G401 (cell line): ENCODE measurements at regions not wholly inside any gene's neighbourhood (a gene's known extent, or its start where the extent isn't known, plus 50 kb on each side); places are given as distances from the start of the nearest gene placed in this dataset.
"Not testable (repeated sequence)": the region's sequence is repeated elsewhere in the genome, so short reads cannot be mapped to it uniquely, and the experiment has no call there.

Source experiments
- DNase-seq: peaks from one replicate; pipeline ENCODE4 v3.0.0-alpha.2; 2015; ENCODE audit warnings: low spot score
- in situ Hi-C: cut with HindIII; loops from 2 replicates; pipeline ENCODE4 v1.10.0; 2016; ENCODE audit warnings: low sequenced_read_pairs, mixed read lengths

DNA sequence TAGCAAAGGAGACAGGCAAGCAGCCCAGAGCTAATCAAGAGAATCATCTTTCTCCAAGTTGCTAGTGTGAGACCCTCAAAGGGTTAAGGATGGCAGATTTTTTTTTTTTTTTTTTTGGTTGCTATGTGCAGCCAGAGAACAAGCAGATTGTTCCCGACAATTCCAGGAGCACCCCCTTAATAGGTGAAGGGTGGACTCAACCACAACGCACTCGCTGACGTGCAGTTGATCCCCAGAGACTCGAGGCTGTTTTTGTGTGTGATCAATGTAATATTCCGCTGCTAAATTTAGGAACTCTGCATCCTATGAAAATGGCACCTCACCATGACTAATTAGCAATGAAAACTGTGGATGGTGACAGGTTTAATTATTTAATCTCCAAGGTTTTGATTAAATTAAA, 789.0 kb downstream of the KCNA4 start:
- DNase-seq = no peak
- in situ Hi-C loops = no loop called here

DNA sequence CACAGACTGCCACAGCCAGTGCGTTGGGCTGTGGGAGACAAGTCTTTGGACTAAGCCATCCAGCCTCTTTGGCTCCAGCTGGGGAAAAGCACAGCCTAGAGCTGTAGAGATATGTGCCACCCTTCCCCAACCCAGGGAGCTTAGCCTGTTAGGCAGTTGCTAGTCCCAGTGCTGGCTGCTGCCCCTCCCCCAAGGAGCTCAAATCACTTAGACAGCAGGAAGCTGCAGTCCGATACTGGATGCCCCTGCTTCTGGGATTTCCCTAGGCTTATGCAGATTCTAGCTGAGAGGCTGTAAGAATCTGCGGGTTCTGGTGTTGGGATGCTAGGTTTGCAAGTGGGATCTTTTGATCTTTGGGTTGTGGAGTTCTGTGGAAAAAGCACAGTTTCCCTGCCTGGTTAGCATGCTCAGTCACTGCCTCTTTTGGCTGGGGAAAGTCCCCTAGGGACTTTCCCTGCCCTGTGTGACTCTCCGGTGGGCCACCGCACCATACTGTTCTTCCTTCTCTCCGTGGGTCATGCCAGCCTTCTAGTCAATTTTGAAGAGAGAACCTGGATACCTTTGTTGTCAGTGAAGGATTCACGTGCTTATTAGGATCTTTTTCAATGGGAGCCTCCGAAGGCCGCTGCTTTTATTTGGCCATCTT, 792.0 kb downstream of the KCNA4 start:
- no peak for DNase-seq
- in situ Hi-C loops = no loop called here

DNA sequence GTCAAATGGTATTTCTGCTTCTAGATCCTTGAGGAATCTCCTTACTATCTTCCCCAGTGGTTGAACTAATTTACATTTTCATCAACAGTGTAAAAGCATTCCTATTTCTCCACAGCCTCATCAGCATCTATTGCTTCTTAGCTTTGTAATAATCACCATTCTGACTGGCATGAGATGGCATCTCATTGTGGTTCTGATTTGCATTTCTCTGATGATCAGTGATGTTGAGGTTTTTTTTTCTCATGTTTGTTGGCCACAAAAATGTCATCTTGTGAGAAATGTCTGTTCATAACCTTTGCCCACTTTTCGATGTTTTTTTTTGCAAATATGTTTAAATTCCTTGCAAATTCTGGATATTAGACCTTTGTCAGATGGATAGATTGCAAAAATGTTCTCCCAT, 797.3 kb downstream of the KCNA4 start:
- in situ Hi-C loops, DNase-seq: not testable (repeated sequence)

DNA sequence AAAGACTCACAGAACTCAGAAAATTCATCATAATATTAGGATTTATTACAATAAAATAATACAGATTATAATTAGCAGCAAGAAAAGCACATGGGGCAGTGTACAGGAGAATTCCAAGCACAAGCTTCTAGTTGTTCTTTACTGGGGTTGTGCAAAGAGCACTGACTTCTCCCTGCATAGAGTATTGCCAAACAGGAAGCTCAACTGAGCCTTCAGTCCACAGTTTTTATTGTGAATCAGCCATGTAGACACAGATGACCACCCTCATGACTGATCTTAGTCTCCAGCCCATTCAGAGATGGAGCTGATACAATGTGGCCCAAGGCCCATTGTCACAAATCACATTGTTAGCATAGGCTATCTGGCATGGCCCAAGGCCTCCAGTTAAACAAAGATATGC, 798.9 kb downstream of the KCNA4 start:
- no peak for DNase-seq

DNA sequence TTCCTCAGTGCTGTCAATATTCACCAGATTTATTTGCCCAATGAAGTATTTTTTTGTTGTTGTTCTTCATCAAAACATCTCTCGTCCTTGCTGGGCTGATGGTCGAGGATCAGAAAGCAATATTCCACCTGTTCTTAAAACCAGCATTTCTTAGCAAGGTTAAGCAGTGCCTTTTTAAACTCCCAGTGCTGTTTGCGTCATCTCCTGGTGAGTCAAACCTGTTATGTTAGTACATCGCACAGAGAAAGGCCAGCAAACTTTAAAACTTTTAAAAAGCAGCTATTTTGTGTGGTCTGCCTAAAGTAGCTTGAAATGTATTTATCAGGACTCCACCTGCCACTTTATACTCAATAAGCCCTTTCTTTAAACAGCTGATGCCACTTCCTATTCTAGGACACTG, 802.0 kb downstream of the KCNA4 start:
- in situ Hi-C loops = no loop called here
- no peak for DNase-seq

More for the DNA sequence above, 798.9 kb downstream of the KCNA4 start:
- in situ Hi-C loops = no loop called here

DNA sequence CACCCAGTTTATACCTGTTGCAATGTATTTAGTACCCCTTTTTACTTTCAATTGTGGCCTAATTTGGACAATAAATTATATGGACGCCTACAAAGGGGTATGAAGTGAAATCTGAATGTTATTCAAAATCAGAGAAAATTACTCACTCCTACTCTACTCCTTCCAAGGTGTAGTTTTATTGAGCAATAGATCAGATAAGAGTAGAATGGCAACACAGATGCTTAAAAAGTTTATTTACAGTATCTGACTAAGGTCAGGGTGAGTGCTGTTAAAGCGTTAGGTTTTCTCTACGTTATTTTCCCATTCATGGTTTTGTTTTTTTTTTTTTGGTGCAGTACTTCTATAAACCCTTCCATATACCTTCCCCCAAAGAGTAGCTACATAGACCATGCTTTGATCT, 805.6 kb downstream of the KCNA4 start:
- DNase-seq = no peak
- in situ Hi-C loops = no loop called here

DNA sequence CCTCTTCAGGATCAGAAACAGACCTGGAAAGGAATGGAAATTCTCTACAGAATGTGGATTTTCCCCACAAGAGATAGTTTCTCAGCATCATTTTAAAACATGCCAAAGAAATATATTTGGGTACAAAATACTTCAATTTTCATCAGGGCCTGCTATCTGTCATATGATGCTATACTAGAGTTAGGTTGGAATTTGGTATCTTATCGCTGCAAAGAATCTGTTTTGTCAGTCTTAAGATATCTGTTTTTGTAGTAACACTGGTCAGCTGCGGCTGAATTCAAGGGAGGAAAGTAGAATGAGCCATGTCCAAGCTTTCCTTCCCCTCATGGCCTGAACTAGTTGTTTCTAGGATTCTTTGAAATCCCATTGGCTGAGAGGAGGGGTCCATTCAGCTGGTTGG, 806.4 kb downstream of the KCNA4 start:
- in situ Hi-C loops = no loop called here
- DNase-seq = no peak

DNA sequence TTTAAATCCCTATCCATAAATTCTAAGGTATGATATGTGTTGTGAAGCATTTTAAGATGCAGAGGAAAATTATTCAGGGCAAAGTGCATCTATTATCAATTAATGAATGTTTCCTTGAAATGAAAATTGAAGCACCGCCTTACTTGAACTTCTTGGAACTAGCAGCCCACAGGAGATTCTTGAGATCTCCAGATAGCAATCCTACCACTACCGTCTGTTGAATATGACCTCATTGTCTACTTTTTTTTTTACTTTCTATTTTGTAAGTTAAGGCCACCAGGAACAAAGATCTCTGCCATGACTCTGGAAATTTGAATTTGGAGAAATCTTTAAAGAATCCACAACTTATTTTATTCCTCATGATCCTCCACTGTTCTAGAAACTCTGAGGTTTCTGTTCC, 808.7 kb downstream of the KCNA4 start:
- in situ Hi-C loops = no loop called here
- no peak for DNase-seq

DNA sequence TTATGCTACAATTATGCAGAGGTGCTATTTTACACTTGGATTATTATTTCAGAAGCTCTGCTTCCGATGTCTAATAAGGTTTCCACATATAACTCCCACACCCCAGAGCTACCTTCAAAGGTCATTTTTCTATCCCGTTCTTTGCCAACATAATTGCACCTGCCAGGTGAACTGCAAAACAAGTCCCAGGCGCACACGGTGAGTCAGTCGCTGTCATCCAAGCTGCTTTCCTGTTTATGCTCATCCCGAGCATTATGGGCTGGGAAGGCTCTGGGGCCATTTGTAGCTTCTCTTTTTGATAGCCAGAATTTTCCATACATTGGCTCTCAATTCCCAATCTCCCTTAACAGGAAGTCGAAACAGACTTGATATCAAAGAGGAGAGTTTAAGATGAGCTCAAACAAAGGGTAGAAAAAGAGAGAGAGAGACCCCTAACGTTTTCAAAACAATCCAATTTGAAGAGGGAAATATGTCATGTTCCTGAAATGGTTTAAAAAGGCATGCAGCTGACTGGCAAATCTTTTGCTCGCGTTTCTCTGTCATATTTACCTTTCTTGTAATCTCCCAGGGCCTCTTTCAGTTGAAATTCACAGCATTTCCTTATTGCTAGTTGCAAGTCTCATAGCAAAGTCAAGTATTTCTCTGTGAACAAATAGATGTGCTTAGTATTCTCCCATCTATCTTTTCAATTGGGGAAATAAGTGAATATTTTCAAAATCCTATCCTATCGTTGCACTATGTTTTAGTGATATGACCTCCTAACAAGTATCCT, 815.9 kb downstream of the KCNA4 start:
- in situ Hi-C loops = no loop called here
- DNase-seq = no peak

DNA sequence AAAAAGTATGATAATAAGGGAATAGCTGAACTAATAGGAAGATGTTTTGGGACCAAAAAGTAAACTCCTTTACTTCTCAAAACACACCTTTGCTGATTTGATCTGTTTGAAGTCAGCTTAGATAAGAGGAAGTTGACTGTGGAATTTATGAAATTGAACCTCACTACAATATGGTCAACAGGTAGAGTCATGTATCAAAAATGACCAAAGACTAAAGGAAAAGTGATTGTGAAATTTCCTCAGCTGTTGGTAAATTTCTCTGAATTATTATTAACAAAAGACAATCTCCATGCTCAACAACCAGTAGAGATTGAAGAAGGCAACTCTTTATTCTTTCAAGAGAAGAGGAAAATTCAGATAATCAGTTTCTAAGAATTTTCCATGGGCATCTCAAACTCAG, 826.5 kb downstream of the KCNA4 start:
- DNase-seq = no peak
- in situ Hi-C loops = no loop called here

DNA sequence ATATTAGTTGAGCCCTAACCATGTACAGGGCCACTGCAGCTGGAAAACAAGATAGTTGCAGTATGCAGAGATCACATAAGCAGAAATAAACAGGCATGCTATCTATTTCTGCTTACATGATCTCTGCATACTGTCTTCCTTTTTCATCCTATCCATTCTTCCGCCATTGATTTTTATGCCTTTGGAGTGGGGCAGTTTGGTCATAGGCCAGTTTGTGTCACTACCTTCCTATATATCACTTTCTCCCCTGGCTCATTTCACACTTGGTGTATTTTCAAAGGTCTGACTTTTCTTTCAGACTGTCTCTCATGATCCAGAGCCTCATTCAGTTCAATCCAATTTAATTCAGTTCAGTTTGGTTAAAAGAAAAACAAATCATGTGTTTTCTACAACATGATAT, 829.6 kb downstream of the KCNA4 start:
- DNase-seq = no peak
- in situ Hi-C loops = no loop called here

DNA sequence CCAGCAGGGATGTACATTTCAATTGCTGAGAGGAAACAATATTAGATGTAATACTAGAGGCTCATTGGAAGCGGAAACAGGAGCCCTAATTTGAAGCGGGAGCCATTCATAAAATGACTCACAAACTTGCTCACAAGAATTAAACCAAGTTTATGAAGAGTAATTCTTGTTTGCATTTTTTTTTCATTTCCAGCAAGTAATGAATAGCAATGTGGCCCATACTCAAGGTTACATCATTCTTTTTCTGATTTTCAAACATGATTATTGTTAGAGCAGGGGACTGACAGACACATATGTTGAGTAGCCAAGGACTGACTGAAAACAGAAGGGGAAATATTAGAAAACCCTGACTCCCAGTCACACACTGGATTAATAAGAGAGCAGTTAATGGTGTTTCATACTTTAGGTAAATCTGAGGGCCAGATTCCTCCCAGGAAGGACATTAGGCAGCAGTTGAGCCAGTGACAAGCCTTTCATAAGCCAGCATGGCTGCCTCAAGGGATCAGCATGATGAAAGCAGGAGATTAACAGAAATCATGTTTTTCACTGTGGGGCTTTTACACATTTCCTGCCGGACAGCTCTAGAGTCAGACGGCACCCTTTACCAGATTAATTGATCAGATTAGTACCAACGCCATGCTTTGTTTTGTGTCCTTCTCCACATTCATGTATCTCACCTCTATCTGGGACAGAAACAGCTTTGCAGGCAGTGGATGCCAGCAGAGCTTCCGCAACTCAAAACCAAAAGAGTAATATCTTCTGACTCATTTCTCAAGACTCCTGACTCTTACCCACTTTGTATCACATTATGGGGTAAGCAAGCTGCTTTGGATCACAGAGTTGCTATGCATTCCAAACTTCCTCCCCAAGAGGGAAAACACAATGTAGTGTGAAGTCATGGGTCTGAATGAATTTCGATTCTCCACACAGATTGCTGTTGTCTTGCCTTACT, 831.6 kb downstream of the KCNA4 start:
- DNase-seq = no peak
- in situ Hi-C loops = no loop called here

DNA sequence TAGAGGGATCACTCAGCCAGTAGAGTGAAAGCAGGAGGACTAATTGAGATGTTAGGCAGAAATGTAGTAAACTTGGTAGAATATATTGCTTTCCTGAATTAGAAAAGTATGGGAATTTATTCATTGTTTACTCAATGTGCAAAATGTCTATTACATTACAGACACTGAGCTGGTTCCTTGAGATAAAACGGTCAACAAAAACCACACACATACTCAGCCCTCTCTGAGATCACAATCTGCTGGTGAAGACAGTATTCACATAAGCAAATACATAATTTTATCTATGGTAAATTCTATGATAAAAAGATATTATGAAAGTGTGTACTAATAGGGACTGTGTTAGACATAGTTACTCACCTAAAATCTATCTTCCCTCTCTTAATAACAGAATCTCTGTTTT, 833.5 kb downstream of the KCNA4 start:
- in situ Hi-C loops = no loop called here
- DNase-seq = no peak

DNA sequence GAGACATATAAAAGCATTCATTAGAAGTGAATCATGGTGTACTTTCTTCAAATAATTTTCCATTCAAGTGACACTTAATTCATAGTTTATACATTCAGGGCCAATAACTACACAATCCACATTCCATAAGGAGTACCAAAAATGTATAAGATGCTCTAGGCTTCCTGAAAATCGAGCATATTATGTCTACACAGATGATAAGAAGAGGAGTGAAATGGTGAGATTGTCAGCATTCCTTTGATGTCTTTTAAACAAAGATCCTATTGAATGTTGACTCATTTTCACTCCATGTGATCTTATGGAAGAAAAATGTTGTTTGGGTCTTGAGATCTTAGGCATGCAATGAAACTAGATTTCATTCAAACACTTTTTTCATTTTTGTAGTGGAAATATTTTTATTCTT, 843.2 kb downstream of the KCNA4 start:
- DNase-seq = no peak
- in situ Hi-C loops = no loop called here

DNA sequence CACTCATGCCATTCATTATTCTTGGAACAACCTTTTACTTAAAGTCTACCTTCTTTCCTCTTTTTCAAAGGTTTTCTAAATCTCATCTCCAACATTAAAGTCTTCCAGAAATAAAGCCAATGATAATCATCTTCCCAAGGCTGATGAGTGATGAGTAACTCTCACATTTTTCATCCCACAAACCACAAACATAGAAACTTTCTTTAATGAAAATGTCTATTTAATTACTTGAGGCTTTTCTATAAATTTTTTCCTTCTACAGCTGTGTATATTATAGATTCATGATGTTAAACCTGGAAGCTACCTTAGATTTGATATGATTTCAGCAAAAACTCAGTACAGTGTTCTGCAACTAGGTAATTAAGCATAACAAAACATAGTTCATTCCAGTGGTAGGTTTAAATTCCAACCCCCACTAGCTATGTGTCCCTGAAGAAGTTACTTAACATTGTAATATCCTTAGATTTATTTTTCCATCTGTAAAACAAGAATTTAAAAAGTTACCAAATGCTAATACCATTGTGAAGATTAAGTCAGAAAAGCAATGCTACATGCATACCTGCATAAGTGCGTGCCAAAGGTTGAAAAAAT, 845.4 kb downstream of the KCNA4 start:
- in situ Hi-C loops = no loop called here
- no peak for DNase-seq

DNA sequence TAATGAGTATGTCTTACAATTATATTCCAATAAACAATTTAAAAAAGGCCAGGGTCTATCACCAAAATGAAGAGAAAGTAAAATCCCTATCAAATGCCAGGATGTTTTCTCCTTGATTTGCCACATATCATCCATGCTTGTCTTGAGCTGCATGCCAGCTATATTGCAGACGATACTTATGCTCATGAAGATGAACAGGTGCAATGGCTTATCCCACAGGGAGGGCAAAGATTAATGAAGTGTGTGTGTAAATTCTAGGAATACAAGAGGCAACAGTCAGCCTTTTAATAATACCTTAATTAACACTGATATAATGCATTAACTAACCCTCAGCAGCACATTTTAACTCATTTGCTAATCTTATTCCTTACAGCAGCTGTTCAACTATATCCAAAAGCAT, 850.5 kb downstream of the KCNA4 start:
- no peak for DNase-seq
- in situ Hi-C loops = no loop called here

DNA sequence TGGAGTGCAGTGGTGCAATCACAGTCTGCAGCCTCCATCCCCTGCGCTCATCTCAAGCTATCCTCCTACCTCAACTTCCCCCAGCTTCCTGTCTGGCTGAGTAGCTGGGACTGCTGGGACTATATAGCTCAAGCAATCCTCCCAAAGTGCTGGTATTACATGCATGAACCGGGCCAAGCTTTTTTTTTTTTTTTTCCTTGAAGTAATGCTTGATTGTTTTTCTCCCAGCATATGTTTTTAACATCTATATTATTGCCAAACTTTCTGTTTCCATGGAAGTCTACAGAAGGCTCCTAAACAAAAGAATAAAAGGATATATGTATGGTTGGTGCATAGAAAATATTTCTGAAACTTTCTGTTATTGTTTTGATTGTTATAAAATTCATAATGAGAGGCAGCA, 853.6 kb downstream of the KCNA4 start:
- no peak for DNase-seq
- in situ Hi-C loops = no loop called here

DNA sequence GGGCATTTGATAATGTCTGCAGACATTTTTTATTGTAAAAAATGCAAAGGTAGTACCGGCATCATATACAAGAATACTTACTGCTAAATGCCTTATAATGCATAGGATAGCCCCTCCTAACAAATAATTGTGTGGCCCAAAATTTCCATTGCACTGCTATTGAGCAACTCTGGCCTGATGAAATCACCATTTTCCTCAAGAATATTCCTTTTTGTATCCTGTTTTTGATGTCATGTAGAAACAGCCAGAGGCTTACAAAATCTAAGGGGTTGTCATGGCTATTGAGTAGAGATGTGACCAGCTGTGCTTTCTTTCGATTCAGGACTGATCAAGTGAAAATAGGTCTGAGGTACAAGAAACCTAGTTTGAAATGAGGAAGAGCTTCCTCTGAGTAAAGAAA, 854.3 kb downstream of the KCNA4 start:
- DNase-seq = no peak
- in situ Hi-C loops = no loop called here

DNA sequence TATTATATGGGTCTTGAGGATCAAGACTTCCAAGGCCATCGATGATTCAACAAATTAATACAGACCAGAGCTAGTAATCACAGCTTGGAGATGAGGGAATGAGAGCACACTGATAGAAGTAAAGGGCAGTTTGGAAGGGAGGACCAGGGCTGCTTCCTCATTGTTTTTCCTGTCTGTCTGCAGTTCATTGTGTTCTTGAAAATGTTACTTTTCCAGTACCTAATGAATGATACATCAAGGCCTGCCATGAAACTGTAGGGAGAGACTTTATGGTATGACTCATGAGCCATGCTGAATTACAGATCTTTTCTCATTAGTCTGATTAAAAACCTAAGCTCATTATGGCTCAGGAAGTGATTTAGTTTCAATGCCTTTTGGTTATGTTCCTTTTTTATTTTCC, 855.6 kb downstream of the KCNA4 start:
- in situ Hi-C loops = no loop called here

More for the DNA sequence above, 855.6 kb downstream of the KCNA4 start:
- no peak for DNase-seq
